Right hindlimb (tissue), 1 donor: ENCODE measurements at regions not wholly inside any gene's neighbourhood (a gene's known extent, or its start where the extent isn't known, plus 50 kb on each side); places are given as distances from the start of the nearest gene placed in this dataset.
A peak's percentile ranks its signal among the peaks of the same experiment; 100 is the strongest.

Experiments used
- DNase-seq: peaks from one replicate; pipeline ENCODE4 v3.0.0-alpha.2; 2018

DNA sequence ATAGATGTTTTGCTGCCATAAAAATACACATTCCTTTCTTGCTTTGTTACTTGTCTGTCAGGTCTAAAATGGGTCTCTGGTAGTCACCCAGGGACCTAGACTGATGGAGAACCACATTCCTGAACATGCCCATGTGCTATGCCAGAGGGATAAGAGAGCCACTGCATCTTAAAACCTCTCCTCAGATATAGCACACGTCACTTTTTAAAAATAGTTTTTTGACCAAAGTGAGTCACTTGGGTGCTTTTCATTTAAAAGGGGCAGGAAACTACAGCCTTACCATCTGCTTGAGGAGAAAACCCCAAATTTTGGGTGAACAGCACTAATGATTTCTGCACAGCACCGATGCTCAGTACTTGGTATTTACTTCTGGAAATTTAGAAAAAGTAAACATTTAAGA, 197.8 kb downstream of the OGFRL1 start:
- DNase-seq, result no peak

DNA sequence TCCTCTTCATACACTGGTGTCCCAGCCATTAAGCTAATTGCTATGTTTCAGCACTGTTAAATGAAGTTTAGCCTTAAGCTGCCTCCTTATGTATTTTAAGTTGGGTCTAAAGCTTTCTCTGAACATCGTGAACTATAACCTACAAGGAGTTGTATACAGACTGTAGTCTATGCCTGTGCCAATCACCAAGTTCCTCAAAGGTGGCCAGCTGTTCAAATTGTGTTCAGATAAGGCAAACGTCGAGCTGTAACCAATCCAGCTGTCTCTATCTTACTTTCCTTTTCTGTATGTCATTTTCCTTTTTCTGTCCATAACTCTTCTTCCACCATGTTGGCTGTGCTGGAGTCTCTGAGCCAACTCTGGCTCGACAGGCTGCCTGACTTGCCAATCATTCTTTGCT, 199.6 kb downstream of the OGFRL1 start:
- DNase-seq, result no peak

DNA sequence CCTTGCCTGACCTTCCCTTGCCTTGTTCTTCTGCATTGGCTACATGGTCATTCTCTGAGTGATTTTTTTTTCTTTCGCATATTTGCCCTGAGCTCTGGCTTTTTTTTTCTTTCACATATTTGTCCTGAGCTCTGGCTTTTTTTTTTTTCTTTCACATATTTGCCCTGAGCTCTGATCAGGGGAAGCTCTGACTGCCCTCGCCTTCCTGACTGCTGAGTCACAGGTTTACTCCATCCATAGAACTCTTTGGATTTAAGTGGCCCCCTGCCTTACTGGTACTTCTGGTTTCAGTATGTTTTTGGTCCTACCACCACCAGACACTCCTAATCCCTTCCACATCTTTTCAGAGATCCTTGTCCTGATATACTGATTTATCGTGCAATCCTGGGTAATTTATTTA, 201.1 kb downstream of the OGFRL1 start:
- DNase-seq, result no peak

DNA sequence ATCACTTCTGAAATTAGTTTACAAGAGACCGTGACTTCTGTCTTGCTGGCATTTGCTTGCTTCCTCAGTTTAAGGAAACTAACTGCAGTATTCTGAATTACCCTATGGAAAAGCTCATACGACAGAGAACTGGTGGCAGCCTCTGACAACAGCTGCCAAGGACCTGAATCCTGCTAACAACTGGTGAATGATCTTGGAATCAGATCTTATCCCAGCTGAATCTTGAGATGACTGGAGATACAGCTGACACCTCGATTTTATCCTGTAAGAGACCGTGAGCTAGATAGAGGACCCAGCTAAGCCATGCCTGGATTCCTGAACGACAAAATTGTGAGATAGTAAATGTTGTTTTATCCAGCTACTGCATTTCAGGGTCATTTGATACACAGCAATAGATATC, 202.3 kb downstream of the OGFRL1 start:
- no peak for DNase-seq

DNA sequence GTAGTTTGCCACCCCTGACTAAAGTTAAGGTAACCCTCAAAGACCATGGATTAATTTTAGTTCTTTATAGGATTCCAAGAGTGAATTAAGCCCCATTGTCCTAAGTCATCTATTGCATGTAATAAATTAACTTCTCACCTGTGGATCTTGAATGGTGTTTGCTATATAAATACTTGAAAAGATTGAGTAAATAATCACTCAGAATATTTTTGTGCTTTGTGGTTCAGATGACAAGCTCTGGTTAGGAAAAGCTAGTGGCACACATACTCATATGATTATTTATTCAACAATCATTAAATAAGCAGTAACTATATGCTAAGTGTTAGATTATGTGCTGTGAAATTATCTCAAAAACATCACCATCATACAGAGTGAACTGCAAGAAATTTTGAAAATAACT, 203.2 kb downstream of the OGFRL1 start:
- DNase-seq, result no peak

DNA sequence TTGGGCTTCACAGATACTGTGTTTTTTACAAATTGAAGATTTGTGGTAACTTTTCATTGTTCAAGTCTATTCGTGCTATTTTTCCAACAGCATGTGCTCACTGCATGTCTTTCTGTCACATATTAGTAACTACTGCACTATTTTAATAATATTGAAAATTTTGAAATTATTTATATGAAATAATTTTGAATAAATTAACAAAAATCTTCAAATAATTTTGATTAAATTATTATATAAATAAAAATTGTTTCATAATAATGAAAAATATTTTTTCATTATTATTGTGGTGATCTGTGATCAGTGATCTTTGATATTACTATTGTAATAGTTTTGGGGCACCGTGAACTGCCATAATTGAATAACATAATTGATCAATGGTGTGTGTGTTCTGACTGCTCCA, 204.1 kb downstream of the OGFRL1 start:
- no peak for DNase-seq

DNA sequence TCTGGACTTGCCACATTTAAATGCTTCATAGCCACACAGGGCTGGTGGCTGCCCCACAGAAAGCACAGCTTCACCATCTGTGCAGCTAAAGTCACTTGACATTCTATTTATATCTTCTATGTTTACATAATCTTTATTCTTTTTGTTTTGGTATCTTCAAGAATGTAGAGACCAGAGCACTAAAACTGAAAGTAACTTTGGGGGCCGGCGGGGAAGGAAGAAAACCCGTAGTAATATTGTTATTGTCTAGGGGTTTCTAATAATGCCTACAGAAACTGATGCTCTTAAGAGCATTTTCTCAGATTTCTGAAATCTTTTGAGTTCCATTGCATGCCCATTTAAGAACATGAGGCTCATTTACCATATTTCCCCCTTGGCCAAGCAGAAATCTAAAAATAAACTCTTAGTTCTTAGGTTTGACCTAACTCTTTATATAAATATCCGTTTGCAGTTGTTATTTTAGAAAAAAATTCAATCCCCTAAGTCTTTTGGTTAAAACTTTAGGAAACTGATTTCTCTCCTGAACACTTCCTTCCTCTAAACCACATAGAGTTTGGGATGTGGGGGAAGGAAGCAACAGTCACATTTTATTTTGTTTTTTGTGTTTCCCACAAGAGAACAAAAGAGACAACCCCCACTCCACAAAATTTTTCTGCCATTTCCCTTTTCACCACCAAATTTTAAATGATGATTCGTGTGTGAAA, 207.6 kb downstream of the OGFRL1 start:
- no peak for DNase-seq

DNA sequence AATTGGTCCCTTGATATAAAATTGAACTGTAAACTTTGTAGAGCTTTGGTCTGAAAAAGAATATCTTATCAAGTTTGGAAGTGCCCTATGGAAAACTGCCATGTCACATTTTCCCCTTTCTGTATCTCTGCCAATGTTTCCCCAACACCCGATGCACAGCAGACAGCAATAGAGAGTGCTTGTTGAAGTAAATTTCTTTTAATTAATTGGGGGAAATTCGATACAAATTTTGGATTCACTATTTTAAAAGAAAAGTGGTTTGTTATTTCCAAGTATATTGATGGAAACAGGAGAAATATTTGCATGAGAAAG, 208.1 kb downstream of the OGFRL1 start:
- DNase-seq, result no peak

DNA sequence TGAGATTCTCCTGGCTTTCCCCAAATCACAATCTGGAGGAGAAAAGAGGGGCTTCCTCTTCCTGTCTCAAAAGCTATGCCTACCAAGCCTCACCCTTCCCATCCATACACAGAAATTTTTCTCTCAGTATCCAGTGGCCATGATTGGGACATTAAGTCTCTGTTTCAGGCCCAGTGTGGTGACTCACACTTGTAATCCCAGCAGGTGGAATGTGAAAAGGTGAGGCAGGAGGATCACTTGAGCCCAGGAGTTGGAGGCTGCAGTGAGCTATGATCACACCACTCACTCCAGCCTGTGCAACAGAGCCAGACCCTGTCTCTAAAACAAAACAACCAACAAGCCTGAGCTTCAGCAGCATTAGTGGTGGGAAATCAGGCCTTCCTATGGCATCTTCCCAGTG, 210.0 kb downstream of the OGFRL1 start:
- DNase-seq, result no peak

DNA sequence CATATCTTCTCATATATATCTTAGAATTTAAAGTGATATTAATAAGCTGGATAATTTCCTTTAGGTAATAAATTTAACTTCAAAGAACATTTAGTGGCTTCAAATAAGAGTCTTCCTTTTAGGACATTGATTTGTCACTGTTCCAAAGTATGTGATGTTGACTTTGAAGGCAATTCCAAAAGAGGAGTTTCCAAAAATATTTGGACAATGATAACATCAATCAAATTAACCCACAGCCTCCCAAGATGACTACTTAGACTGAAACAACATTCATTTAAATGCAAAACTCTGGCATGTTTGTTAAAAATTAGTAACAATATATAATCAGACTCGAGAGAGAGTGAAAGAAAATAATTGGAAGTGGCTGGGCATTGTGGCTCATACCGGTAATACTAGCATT, 211.1 kb downstream of the OGFRL1 start:
- no peak for DNase-seq

DNA sequence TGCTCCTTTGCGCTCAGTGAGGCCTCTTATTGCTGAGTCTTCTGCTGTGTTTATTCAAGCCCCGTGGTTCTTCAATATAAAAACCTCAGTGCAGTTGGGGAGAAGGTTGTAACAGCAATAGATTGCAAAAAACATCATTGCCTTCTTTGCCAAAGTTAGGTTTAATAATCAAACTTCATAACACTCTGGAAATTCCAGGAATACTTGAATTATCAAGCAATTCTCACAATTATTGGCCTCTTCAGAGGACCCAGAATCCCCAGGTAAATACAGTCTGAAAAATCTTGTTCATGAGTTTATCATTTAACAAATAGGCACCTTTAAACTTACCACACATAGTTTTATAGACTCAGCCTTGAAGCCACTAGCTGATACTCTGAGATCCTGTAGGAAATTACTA, 213.6 kb downstream of the OGFRL1 start:
- DNase-seq, result no peak

DNA sequence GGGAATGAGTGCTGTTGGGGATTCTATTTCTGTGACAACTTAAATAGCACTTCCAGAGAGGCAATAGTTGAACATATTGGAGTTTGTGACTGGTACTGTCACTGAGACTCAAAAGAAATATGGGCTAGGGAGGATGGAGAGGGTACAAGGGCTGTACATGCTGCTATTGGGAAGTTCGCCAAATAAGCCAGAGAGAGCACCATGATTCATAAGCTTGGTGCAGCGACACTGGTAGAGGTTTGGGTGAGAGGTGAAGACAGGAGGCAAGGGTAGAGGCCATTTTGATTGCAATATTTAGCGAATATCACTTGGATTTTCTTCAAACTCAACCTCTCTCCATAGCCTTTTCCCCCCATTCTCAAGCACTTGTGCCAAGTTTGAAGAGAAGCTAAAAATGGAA, 214.3 kb downstream of the OGFRL1 start:
- no peak for DNase-seq

DNA sequence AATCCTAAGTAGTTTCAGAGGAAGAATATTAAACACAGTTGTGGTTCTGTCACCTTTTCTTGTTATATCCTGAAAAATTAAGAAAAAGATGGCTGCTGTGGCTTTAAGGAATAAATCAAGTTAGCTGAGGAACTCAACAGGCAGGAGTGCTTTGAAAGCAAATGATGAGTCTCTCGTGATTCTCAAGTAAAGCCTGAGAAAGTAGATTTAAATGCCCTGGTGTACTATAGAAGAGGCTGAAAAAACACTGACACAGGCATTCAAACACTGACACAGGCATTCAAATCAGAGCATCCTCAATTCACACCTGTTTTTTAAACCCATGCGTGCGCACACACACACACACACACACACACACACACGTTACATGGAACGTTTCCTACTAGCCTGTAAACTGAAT, 218.6 kb downstream of the OGFRL1 start:
- no peak for DNase-seq

DNA sequence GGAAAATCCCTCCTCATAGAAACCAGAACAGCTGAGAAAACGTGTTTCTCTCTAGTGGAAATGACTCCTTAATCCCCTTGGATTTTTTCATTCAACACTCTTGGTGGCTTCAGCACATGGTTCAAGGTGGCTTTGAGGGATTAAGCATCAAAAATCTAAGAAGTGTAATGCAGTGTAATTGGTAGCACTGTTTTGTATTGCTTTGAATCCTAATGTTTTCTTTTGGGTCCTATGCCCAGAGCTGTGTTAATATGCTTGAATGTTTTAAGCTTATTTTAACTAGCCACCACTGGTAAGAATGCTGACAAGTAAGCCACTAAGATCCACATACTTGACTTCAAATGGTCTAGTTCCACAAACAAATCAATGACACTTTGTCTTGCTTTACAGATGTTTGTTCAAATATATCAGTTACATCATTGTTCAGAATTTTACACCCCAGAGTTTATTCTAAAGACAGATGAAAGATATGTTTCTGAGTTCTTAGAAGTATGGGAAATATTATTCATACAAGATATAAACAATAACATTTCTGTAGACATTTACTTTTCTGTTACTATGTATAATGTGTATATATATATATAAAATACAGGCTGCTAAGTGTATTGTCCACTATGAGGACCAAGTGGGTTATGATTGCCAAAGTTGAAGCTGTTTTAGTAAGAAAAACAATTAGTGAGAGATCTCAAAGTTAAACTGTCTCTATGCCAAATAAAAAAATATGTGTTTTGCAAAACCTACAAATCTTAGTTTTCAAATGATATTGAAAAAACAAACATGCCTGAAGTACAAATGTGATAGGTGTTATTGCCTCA, 220.8 kb downstream of the OGFRL1 start:
- DNase-seq, result no peak

DNA sequence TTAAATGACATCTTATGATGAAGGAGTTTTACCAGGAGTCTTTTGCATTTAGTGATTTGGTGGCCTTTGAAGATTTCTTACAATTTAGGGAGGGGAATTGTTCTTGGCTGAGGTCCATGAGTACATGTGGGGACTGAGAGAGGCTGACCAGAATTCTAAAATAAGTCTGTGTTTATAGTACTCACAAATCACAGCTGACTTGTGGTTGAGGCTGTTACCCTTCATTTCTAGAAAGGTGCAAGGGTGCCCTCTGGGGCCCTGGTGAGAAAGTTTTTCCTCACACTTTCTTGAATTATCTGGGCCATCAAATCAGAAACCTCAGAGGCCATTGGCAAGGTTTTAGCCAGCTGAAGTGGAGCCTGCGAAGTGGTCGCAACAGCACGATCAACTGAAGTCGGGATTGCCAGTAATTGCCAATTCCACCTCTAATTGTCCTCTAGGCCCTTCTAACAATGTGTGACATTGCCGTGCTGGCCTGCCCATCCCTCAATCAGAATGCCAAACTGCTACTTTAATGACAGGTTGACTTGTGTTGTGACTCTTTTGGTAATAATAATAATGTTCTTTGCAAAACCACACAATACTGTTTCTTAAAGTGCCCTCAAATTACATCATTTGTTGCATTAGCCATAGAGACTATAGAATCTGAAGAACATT, 221.6 kb downstream of the OGFRL1 start:
- DNase-seq, result peak; percentile 45

DNA sequence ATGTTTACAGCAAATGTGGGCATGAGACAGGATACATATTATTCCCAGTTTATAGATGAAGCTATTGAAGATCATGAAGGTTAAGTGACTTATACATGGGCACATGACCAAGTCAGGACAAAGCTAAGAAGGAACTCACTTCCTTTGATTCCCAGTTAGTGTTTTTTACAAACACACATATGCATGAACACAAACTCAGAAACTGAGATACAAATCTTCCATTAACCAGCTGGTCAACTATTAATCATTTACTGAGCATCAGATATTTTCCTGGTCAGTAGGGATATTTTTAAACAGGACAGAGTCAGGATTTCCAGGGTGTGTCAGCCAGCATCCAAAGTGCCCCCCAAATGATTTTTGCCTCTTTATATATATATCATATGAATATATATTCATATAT, 222.2 kb downstream of the OGFRL1 start:
- DNase-seq, result no peak

DNA sequence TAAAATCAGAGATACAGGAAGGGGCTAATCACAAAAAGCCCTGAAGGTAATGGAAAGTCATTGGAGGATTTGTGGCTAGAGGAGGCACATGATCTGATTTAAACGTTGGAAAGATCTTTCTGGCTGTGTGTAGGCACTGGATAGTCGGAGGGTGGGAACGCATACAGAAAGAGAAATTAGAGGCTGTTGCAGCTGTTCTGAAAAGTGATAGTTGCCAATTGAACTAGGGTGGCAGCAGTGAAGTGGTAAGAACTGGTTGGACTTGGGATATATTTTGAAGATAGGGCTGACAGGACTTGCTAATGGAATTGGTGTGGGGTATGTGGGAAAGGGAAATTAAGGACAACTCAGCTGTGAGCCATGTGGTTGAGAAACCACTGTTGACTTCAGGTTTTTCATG, 223.6 kb downstream of the OGFRL1 start:
- no peak for DNase-seq

DNA sequence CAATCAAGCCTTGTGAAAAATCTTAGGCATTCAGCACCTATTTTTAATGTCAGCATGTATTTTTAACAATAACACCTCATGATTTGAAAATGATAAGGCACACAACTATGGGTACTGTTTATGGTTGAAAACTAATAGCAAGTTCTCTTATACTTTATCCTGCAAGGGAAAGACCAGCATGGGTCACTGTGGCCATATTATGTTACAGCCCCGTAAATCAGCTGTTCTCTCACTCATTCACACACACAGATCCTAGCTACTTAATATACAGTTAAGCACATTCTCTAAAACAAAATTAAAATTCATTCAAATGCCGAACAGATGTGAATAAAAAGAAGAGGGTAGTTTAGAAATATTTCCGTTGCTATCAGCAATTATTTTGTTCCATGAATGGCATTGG, 224.4 kb downstream of the OGFRL1 start:
- no peak for DNase-seq

DNA sequence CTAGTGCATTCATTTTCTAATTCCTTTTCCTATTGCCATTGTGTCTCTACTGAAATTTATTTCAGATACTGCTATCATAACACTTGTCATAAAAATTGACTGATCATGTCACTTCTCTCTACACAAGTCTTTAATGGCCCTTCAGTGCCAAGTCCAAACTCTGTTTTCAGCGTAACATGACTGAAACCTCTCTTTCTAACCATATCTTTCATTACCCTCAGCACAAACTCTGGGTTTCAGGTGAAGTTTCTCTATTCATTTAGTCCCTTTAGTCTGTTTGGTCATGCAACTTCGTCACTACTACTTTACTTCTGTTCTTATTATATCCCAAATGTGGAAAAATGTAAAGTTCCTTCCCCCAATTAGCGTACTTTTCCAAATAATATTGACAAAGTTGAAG, 234.9 kb downstream of the OGFRL1 start:
- DNase-seq, result no peak

DNA sequence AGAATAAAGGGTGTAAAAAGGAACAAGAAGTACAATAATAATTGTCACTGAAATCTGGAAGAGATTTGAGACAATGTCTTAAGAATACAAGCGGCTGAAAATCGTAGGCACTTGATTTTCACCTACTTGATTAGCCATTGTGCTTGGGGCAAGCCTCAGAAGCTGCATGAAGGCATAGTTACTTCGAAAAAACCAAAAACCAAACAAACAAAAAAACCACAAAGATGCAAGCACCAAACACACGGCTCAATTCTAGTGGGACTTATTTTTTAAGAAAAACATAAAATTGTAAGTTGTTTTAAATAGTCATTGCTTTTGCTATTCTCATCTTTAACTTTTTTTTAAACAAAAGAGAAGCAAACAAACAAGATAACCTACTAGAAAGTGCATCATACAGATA, 235.6 kb downstream of the OGFRL1 start:
- DNase-seq, result no peak

DNA sequence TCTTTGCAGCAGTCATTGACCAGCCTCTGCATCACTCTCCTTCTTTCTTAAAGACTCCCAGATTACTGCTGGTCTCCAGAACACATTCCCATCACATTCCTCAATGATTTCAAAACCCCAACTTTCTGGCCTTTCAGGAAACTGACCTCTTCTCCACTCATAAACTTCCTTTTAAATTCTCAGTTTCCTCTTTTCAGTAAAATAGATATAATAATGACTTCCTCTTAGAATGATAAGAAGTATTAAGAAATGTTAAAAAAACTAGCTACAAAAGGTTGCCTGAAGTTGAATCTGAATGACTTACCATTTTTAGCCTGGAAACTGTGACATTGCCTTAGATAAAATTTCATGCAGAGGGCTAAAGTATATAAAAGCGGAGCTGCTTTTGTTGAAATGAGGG, 239.3 kb downstream of the OGFRL1 start:
- no peak for DNase-seq

DNA sequence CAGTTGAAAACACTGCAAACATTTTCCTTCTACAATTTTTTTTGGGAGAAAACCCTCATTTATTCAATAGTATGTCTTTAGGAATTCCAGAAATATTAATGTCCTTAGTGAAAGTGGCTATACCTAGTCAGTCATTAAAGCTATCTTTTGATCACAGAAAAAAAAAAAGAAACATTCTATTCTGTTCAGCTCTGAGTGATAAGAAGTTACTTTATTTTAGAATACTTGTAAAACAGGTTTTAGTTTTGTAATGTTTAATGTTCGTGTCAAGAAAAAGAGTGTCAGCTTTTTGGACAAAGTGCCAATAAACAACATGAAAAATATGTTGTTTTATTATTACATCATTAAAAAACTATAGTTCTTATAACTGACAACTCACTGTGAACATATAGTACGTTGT, 240.4 kb downstream of the OGFRL1 start:
- no peak for DNase-seq

DNA sequence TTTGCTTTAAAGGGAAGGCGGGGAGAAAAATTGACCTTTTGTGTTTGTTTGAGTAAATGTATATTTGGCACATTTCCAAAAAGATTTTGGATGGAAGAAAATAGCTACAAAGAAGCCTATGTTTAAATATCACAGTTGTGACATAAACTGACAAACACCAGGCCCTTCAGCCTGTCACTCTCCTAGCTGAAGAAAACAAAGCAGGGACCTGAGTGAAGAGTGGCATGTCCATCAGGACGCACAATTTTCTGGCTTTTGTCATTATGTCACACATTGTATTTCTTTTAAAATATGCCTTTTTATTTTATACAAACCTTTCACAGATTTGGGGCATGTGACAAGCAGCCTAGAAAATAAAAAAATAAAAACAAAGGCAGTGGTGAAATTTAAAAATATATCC, 241.2 kb downstream of the OGFRL1 start:
- DNase-seq, result no peak

DNA sequence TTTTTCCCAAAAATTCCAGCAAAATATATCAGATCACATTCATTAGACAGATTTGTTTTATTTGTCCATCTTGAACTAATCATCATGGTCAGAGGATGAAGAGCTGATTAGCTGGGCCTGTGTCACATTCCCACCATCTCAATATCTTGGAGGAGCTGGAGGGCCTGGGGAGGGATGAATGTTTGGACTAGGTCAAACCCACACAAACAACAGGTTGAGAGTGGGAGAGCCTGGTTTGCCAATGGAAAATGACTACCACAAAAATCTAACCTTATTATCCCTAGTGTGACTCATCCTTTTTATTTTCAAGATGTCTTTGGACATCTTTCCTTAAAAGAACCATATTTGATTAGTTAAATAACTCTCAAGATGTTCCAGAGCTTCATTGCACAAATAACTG, 242.4 kb downstream of the OGFRL1 start:
- no peak for DNase-seq
